NCI-H460 (cell line): ENCODE measurements at regions not wholly inside any gene's neighbourhood (a gene's known extent, or its start where the extent isn't known, plus 50 kb on each side); places are given as distances from the start of the nearest gene placed in this dataset.
A peak's percentile ranks its signal among the peaks of the same experiment; 100 is the strongest.
"Not testable (repeated sequence)": the region's sequence is repeated elsewhere in the genome, so short reads cannot be mapped to it uniquely, and the experiment has no call there.

Source experiments
- DNase-seq: peaks from one replicate; pipeline ENCODE4 v3.0.0-alpha.2; 2016; ENCODE audit warnings: low read depth; ENCODE audit errors: extremely low read depth

DNA sequence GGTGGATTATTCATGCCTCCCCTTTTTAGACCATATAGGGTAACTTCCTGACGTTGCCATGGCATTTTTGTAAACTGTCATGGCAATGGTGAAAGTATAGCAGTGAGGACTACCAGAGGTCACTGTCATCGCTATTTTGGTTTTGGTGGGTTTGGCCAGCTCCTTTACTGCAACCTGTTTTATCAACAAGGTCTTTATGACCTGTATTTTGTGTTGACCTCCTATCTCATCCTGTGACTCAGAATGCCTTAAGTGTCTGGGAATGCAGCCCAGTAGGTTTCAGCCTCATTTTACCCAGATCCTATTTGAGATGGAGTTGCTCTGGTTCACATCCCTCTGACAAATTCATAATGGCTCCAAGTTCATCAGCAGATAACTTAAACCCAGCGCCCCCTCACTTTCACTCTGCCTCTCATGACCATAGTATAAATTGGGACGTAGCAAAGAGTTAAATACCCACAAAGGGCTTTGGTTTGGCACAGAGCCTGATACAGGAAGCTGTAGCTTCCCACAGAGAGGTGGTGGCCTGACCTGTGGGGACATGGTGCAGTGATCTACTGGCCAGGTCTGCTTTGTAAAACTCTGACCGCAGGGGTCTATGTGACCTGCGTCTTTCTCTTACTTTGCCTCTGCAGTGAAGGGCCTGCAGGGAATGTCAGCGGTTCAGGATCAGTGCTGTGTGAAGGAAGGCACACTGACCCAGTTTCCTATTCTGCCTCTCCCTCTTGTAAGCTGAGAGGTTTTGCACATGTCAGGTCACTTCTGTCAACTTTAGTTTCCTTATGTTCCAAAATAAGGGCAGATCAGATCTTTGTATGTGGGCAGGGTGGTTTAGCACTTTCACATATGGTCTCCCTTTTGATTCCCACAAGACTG lies 78.1 kb upstream of the ZNF644 start:
- DNase-seq, result no peak

DNA sequence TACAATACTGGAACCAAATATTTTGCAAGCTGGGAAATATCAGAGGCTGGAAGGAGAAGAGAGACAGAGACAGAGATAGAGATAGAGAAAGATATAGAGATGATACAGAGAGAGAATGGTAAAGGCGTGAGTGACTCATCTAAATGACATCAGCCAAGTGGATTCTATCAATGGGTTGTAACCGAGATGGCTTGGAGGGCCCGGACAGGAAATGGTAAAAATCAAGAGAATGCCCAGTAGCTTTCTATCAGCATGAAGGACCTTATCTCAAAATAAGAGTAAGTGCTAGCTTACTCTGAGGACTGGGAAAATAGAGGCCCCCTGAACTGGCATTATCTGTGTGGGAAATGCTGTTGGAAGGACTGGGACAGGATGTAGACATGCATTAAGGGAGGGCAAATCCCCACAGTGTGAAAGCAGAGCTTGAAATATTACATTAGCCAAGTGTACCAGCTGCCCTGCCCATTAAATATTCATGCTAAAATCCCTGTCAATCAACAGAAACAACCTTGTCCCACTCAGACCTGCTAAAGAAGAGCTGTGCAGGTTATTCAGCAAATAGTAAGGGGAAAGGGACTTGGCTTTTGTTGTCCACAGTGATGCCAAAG lies 76.6 kb upstream of the ZNF644 start:
- peak; percentile 12 for DNase-seq

DNA sequence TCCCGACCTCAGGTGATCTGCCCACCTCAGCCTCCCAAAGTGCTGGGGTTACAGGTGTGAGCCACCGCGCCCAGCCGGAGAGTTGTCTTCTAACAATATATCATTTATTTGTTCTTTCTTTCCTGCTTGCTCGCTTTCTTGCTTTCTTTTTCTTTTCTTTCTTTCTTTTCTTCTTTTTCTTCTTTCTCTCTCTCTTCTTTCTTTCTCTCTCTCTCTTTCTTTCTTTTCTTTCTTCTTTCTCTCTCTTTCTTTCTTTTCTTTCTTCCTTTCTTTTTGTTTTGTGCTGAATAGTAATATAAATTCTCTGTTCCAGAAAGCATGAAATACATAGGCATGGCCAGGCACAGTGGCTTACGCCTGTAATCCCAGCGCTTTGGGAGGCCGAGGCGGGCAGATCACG lies 73.5 kb upstream of the ZNF644 start:
- not testable (repeated sequence) for DNase-seq

DNA sequence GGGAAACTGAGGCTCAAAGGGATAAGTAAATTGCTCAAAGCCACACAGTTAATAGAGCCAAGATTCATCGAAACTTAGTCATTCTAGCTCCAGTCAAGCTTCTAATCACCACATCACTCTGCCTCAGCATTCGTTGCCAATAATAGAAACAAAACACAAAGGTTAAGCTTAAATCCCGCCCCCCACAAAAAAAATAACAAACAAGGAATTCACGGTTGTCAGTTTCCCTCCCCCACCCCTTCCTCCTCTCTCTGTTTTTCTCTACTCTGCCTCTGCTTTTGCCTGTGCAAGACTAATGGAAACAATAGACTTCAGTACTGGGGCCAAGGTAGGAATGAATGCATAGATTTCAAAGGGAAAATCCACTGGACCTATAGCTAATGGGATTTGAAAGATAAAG lies 70.7 kb upstream of the ZNF644 start:
- no peak for DNase-seq

DNA sequence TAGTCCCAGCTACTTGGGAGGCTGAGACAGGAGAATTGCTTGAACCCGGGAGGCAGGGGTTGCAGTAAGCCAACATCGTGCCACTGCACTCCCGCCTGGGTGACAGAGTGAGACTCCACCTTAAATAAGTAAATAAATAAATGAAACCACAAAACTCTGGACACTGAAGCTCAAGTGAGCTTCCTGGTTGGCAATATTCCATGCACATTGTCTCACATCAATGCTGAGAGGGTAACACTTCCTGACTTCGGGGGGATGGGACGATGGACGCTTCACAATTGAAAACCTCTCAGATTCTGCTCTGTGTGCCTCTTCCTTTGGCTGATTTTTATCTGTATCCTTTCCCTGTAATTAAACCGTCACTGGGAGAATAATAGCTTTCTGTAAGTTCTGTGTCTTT lies 70.0 kb upstream of the ZNF644 start:
- no peak for DNase-seq

DNA sequence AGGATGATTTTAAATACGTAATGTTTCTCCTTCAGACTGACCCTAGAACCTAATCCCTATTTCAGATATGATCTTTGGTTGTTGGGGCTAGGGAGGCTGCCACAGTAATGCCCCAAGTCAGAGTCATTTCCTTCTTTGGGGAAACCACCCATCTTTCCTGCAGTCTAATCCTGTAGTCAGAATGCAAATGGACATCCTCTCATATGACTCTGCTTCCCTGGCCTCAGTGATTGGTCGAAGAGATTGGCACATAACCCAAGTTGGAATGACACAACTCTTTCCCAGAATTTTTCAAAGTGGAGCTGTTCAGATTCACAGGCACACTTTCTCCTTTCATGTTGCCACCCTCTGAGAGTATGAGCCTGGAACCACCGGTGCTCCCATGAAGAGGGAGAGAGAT lies 58.8 kb upstream of the ZNF644 start:
- no peak for DNase-seq

DNA sequence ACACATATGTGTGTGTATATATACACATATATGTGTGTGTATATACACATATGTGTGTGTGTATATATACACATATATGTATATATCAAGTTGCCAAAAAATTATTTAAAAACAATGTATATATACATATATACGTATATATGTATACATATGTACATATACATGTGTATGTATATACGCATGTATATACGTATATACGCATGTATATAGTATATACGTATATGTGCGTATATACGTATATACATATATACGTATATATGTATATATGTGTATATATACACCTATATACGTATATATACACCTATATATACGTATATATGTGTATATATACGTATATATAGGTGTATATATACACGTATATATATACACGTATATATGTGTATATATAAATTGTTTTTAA lies 57.0 kb upstream of the ZNF644 start:
- no peak for DNase-seq

DNA sequence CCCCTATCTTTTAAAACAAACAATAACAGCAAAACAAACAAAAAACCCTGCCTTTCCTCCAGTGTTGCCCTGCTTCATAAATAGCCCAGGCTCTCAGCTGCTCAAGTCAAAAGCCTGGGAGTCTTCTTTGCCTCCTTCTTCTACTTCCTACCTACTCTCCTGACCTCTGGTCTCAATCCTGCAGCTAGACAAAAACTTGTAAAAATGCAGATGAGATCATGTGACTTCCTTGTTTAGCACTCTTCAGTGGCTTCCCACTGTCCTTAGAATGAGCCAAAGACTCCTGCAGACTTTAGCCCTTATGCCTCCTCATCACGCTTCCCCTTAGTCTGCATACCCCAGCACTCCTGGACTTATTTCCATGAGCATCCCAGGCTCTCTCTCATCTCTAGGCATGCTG lies 55.0 kb upstream of the ZNF644 start:
- no peak for DNase-seq

DNA sequence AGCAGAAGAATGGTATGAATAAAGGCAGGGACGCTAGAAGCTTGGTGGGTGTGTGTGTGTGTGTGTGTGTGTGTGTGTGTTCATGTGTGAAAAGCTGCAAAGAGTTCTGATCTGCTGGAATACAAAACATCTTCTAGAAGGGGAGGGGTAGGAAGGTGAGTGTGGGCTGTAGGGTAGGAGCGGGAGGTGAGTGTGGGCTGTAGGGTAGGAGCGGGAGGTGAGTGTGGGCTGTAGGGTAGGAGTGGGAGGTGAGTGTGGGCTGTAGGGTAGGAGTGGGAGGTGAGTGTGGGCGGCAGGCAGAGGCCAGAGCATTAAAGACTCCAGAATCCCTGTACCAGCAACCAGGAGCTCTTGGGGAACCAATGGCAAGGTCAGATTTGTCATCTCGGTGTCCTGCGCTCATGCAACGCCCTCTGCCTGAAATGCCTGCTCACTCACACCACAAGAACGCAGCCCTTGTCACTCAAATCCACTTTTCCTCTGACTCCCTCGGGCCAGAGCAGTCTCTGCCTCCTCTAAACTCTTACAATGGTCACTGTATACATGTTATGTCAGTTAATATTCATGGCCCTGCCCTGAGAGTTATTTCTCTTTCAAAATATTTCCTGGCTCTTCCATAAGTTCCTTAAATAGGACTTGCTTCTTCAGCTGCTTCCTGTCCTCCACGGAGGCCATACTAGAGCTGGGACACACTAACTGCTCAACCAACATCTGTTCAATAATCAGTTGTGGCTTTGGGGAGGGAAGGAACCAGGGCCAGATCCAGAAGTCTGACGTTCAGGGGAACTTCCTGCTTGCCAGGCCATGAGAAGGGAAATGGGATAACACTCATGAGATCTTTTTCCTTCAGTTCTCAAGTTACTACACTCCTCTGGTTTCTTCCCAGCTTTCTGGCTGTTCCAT lies 53.6 kb upstream of the ZNF644 start:
- no peak for DNase-seq

DNA sequence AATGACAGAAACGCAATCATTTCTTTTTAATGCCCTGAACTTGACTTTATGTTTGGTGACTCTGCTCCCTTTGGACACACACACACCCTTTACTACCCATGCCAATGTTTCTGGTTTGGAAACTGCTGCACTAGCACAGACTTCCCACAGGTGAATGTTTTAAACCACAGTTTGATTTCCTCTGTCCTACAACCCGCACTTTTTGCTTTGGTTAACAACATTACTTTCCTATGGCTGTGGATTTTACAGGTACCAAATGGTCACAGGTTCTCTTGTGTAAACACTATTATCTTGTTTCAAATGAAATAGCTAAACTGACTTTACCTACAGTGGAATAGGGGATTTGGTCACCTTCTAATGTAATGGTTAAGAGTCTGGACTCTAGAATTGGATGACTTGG lies 51.5 kb upstream of the ZNF644 start:
- DNase-seq, result no peak

DNA sequence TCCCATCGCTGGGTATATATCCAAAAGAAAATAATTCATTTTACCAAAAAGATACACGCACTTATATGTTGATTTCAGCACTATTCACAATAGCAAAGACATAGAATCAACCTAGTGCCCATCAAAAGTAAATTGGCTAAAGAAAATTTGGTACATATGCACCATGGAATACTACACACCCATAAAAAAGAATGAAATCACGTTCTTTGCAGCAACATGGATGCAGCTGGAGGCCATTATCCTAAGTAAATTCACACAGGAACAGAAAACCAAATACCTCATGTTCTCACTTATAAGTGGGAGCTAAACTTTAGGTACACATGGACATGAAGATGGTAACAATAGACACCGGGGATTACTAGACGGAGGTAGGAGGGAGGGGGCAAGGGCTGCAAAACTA lies 50.0 kb upstream of the ZNF644 start:
- DNase-seq, result no peak
